ENCODE measurements at regions not wholly inside any gene's neighbourhood (a gene's known extent, or its start where the extent isn't known, plus 50 kb on each side); places are given as distances from the start of the nearest gene placed in this dataset.

DNA sequence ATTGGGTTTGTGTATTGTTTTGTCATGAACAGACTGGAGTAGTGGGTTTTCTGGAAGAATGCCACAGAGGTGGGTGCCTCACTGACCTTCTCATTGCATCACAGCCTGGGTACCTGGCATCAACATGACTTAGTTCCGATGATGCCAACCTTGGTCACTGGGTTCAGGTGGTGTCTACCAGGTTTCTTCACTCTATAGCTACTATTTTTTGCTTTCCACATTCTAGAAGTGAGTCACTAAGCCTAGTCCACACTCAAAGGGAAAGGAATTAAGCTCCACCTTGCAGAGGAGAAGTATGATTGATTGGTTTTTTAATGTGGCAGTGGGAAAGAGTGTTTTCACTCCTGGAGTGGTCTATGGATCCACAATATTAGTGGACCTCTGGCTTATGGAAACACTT lies 391.9 kb downstream of the DMRT2 start:
- TF ChIP-seq, protein P1, sequence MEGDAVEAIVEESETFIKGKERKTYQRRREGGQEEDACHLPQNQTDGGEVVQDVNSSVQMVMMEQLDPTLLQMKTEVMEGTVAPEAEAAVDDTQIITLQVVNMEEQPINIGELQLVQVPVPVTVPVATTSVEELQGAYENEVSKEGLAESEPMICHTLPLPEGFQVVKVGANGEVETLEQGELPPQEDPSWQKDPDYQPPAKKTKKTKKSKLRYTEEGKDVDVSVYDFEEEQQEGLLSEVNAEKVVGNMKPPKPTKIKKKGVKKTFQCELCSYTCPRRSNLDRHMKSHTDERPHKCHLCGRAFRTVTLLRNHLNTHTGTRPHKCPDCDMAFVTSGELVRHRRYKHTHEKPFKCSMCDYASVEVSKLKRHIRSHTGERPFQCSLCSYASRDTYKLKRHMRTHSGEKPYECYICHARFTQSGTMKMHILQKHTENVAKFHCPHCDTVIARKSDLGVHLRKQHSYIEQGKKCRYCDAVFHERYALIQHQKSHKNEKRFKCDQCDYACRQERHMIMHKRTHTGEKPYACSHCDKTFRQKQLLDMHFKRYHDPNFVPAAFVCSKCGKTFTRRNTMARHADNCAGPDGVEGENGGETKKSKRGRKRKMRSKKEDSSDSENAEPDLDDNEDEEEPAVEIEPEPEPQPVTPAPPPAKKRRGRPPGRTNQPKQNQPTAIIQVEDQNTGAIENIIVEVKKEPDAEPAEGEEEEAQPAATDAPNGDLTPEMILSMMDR (IDR thresholded peaks at IDR 0.05; ENCODE audit: low read depth, low read length): no peak
- TF ChIP-seq, protein P2, sequence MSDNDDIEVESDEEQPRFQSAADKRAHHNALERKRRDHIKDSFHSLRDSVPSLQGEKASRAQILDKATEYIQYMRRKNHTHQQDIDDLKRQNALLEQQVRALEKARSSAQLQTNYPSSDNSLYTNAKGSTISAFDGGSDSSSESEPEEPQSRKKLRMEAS (IDR thresholded peaks at IDR 0.05; ENCODE audit: low read depth, low read length): no peak
- TF ChIP-seq POLR2A (IDR thresholded peaks at IDR 0.05; ENCODE audit: extremely low read depth, insufficient read length) (no peak), MYC (IDR thresholded peaks at IDR 0.05; ENCODE audit: low read depth, low read length) (no peak)

Measured in NB4 (cell line).